ENCODE measurements at regions not wholly inside any gene's neighbourhood (a gene's known extent, or its start where the extent isn't known, plus 50 kb on each side); places are given as distances from the start of the nearest gene placed in this dataset.

- TF ChIP-seq POLR2AphosphoS5 (IDR thresholded peaks at IDR 0.05): no peak
- no peak for TF ChIP-seq CTCF (IDR thresholded peaks at IDR 0.05)
Measured at GRCh38 chr6:44036699-44037101, 90.6 kb downstream of the MRPL14 start.

All from prostate gland (tissue), 2 donors.